ENCODE measurements at regions not wholly inside any gene's neighbourhood (a gene's known extent, or its start where the extent isn't known, plus 50 kb on each side); places are given as distances from the start of the nearest gene placed in this dataset.

DNA sequence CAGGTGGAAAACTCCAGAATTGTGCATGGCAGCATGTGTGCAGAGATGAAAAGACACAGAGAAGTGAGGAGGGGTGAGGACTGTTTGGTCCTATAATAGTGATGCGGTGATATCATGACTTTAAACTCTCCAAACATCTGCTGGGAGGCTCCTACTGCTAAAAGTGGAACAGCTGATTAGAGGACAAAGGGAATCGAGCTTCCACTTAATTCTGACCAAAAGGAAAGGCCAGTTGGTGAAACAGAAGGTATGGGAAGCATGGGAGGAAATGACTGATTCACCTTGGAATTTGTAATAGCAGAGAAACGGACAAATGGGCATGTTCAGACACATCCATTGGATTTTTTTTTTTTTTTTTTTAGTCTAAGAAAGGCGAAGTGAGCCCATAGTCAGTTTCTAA lies 67.5 kb upstream of the MAMDC2 start:
- TF ChIP-seq, protein P1, sequence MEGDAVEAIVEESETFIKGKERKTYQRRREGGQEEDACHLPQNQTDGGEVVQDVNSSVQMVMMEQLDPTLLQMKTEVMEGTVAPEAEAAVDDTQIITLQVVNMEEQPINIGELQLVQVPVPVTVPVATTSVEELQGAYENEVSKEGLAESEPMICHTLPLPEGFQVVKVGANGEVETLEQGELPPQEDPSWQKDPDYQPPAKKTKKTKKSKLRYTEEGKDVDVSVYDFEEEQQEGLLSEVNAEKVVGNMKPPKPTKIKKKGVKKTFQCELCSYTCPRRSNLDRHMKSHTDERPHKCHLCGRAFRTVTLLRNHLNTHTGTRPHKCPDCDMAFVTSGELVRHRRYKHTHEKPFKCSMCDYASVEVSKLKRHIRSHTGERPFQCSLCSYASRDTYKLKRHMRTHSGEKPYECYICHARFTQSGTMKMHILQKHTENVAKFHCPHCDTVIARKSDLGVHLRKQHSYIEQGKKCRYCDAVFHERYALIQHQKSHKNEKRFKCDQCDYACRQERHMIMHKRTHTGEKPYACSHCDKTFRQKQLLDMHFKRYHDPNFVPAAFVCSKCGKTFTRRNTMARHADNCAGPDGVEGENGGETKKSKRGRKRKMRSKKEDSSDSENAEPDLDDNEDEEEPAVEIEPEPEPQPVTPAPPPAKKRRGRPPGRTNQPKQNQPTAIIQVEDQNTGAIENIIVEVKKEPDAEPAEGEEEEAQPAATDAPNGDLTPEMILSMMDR (IDR thresholded peaks at IDR 0.05), result no peak
- TF ChIP-seq POLR2A (IDR thresholded peaks at IDR 0.05), result no peak
- no peak for TF ChIP-seq EP300 (IDR thresholded peaks at IDR 0.05)

Measured in tibial nerve (tissue), 4 donors.